ENCODE measurements at regions not wholly inside any gene's neighbourhood (a gene's known extent, or its start where the extent isn't known, plus 50 kb on each side); places are given as distances from the start of the nearest gene placed in this dataset.
"Not testable (repeated sequence)": the region's sequence is repeated elsewhere in the genome, so short reads cannot be mapped to it uniquely, and the experiment has no call there.

DNA sequence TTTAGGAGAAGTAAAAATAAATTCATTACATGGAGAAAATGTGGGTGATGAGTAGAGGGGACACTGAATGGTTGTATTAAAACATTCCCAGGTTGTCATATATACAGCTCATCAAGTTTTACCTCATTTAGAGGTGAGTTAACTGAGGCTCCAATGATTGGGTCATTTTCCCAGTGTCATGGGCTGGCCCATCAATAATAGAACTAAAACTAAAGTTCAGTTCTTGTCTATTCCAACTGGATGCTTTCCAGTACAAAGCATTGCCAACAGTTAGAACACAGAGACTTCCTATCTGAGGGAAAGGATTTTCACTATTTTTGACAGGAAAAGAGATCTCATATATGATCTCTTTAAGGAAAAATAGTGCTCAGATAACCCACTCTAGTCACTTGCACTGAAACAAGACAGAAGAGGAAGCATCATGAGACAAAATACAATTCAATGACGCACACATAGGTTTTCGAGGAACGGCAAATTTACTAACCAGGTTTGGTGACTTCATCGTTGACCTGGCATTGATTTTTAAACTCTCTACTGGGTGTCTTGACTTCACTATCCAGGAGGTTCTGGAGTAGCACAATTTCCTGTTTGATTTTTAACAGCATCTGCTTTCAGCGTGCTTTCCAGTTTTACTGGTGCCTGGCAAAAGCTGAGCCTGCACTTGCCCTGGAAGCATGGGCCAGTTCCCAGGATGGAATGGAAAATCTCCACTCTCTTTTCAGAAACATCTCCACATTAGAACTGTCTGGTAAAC is 195.5 kb upstream of the FBXL4 start:
- no peak overlapping the region for H3K4me3 ChIP-seq (ENCODE audit: low read length)
- no peak for DNase-seq
- peaks cover 10% of the 10 kb centered on the region for H3K9me3 ChIP-seq (ENCODE audit: control insufficient read depth, low read depth, low read length)
- no peaks in the 10 kb centered on the region for H3K4me1 ChIP-seq (ENCODE audit: control insufficient read depth, insufficient read depth, low read length)
- no peaks in the 10 kb centered on the region for H3K36me3 ChIP-seq (ENCODE audit: control insufficient read depth, insufficient read depth, low read length)
- no peaks in the 10 kb centered on the region for H3K27me3 ChIP-seq (ENCODE audit: control insufficient read depth, insufficient read depth, low read length)
- WGBS (ENCODE audit: insufficient coverage, low lambda C conversion rate) = no CpG with 5 or more reads among the region's 5 CpGs
- H3K27ac ChIP-seq (ENCODE audit: low read length) = no peak overlapping the region

GRCh38 chr6:99141906-99142305 is 194.2 kb upstream of the FBXL4 start:
- not testable (repeated sequence) for H3K27ac ChIP-seq (ENCODE audit: low read length); H3K4me1 ChIP-seq (ENCODE audit: control insufficient read depth, insufficient read depth, low read length); H3K4me3 ChIP-seq (ENCODE audit: low read length); DNase-seq; H3K27me3 ChIP-seq (ENCODE audit: control insufficient read depth, insufficient read depth, low read length); H3K36me3 ChIP-seq (ENCODE audit: control insufficient read depth, insufficient read depth, low read length)
- WGBS (ENCODE audit: insufficient coverage, low lambda C conversion rate) = no CpG with 5 or more reads among the region's 29 CpGs
- peaks cover 10% of the 10 kb centered on the region for H3K9me3 ChIP-seq (ENCODE audit: control insufficient read depth, low read depth, low read length)

- WGBS (ENCODE audit: insufficient coverage, low lambda C conversion rate) = no CpG with 5 or more reads among the region's 1 CpG
- H3K27me3 ChIP-seq (ENCODE audit: control insufficient read depth, insufficient read depth, low read length) = no peaks in the 10 kb centered on the region
- no peaks in the 10 kb centered on the region for H3K4me1 ChIP-seq (ENCODE audit: control insufficient read depth, insufficient read depth, low read length)
- H3K9me3 ChIP-seq (ENCODE audit: control insufficient read depth, low read depth, low read length) = peaks cover 10% of the 10 kb centered on the region
- no peak overlapping the region for H3K4me3 ChIP-seq (ENCODE audit: low read length)
- peak in 1 of 2 donors; percentile 5 for DNase-seq
- H3K27ac ChIP-seq (ENCODE audit: low read length) = no peak overlapping the region
- no peaks in the 10 kb centered on the region for H3K36me3 ChIP-seq (ENCODE audit: control insufficient read depth, insufficient read depth, low read length)
Measured at GRCh38 chr6:99138445-99138844, 190.7 kb upstream of the FBXL4 start.

GRCh38 chr6:99137314-99137713 is 189.6 kb upstream of the FBXL4 start:
- Histone ChIP-seq H3K27me3 (ENCODE audit: control insufficient read depth, insufficient read depth, low read length) (no peaks in the 10 kb centered on the region), H3K4me3 (ENCODE audit: low read length) (no peak overlapping the region), H3K27ac (ENCODE audit: low read length) (no peak overlapping the region), H3K4me1 (ENCODE audit: control insufficient read depth, insufficient read depth, low read length) (no peaks in the 10 kb centered on the region), H3K9me3 (ENCODE audit: control insufficient read depth, low read depth, low read length) (peaks cover 10% of the 10 kb centered on the region), H3K36me3 (ENCODE audit: control insufficient read depth, insufficient read depth, low read length) (no peaks in the 10 kb centered on the region)
- DNase-seq = no peak
- WGBS (ENCODE audit: insufficient coverage, low lambda C conversion rate) = 88% methylated on average over 1 of the region's 3 CpGs

DNA sequence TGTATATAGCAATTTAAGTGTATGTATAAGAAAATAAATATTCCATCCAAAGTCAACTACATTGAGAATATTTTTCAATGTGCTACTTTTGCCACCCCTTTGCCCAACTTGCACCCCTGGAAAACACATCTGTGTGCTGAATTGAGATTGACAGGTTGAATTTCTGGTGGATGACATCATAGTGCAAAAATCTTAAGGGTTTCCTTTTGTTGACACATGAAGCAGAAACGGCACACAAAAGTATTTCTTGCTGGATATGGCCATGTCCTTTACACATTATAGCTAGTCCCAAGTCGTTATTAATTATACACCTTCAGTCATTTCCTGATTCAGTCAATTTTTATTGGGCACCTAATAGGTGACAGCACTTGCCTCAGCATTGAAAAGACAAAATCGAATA is 188.7 kb upstream of the FBXL4 start:
- no peaks in the 10 kb centered on the region for H3K27me3 ChIP-seq (ENCODE audit: control insufficient read depth, insufficient read depth, low read length)
- 49% methylated on average over 3 of the region's 3 CpGs for WGBS (ENCODE audit: insufficient coverage, low lambda C conversion rate)
- peaks cover 5% of the 10 kb centered on the region for H3K9me3 ChIP-seq (ENCODE audit: control insufficient read depth, low read depth, low read length)

DNA sequence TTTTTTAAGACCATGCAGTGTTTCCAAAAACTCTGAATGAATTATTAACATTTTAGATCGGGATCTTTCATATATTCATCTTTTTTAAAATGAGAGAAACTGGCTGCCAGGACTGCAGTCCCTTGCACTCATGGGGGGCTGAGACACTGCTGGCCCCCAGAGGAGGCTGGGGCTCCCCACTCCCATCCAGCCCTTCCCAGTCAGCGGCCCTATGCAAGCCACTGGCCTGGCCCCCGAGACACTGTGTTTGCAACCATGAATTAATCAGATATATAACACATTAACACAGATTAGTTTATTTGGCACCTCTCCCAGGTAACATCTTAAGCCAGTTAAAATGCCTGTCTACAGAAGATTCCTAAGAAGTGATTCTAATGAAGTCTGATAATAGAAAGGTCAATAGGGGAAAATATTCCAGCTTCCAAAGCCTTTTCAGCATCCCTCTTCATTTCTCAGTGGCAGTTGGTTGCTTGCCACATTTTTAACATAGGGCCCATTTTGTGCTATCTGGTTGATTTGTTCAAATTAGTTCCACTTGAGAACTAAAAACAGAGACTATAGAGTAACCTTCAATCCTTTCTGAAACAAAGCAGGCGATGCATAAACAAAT is 184.4 kb upstream of the FBXL4 start:
- WGBS (ENCODE audit: insufficient coverage, low lambda C conversion rate) = no CpG with 5 or more reads among the region's 4 CpGs
- no peaks in the 10 kb centered on the region for H3K36me3 ChIP-seq (ENCODE audit: control insufficient read depth, insufficient read depth, low read length)
- no peaks in the 10 kb centered on the region for H3K9me3 ChIP-seq (ENCODE audit: control insufficient read depth, low read depth, low read length)
- H3K27me3 ChIP-seq (ENCODE audit: control insufficient read depth, insufficient read depth, low read length) = no peaks in the 10 kb centered on the region
- no peak overlapping the region for H3K27ac ChIP-seq (ENCODE audit: low read length)
- H3K4me1 ChIP-seq (ENCODE audit: control insufficient read depth, insufficient read depth, low read length) = no peaks in the 10 kb centered on the region
- H3K4me3 ChIP-seq (ENCODE audit: low read length) = no peak overlapping the region
- DNase-seq = no peak

More for the DNA sequence above, 188.7 kb upstream of the FBXL4 start:
- H3K36me3 ChIP-seq (ENCODE audit: control insufficient read depth, insufficient read depth, low read length) = no peaks in the 10 kb centered on the region
- no peaks in the 10 kb centered on the region for H3K4me1 ChIP-seq (ENCODE audit: control insufficient read depth, insufficient read depth, low read length)
- H3K4me3 ChIP-seq (ENCODE audit: low read length) = no peak overlapping the region
- no peak for DNase-seq
- no peak overlapping the region for H3K27ac ChIP-seq (ENCODE audit: low read length)

DNA sequence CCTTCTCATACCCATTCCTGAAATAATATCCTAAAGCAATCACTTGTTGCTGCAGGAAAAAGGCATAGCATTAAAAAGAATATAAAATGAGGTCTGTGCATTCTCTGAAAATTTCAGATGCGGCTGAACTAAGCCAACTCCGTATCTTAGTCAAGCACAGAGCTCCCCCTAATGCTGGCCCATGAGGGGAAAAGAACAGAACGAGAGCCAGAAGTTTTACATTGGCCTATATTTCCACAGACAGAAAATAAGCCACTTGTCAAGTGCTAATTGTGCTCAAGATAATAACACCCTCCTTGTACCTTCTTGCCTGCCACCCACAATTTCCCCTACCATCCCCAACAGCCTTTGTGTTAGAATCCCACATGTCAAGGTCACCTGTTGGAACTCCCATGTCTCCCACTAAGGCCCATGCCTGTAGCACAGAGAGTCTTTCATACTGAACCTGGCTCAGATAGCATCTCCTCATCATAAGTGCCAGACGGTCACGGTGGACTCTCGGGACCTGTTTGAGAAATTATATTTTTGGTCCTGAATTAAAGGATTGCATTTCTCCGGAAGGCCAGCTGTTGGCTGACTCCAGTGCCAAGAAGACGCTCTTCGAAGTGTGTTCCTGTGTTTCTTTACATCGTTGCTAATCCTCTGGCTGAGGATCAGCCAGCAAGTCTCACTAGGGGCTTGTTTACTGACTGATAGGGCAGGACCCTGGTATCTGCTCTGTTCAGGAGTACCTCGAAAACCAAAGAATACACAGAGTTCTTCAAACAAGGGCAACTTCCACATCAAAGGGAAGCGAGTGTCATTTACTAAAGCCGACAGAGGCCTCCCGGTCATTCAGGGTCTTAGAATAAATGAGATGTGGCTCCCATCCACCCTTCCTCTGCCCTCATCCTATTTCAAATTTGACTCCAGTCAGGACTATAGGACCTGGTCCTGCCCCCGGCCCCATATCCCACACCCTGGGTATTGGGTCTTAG is 183.4 kb upstream of the FBXL4 start:
- Histone ChIP-seq H3K4me1 (ENCODE audit: control insufficient read depth, insufficient read depth, low read length) (no peaks in the 10 kb centered on the region), H3K27me3 (ENCODE audit: control insufficient read depth, insufficient read depth, low read length) (no peaks in the 10 kb centered on the region)
- no CpG with 5 or more reads among the region's 15 CpGs for WGBS (ENCODE audit: insufficient coverage, low lambda C conversion rate)

DNA sequence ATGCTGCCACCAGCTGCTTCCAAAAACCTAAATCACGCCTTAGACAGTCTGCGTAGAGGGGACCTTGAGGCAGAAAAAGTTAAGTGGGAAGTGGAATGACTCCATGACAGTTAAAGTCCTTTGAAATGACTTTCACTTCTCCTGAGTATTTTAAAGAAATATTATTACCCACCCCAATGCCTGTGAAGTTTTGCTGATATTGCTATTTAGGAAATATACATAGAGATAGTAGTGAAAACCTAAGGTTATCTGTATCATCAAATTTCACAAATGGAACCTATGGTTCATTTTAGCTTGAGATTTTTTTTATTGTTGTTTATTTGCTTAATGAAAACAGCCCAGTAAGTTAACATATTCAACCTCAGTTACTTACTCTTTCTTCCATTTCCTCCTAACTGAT is 182.1 kb upstream of the FBXL4 start:
- Histone ChIP-seq H3K27me3 (ENCODE audit: control insufficient read depth, insufficient read depth, low read length) (no peaks in the 10 kb centered on the region), H3K9me3 (ENCODE audit: control insufficient read depth, low read depth, low read length) (no peaks in the 10 kb centered on the region), H3K4me3 (ENCODE audit: low read length) (no peak overlapping the region), H3K27ac (ENCODE audit: low read length) (no peak overlapping the region), H3K4me1 (ENCODE audit: control insufficient read depth, insufficient read depth, low read length) (no peaks in the 10 kb centered on the region), H3K36me3 (ENCODE audit: control insufficient read depth, insufficient read depth, low read length) (no peaks in the 10 kb centered on the region)
- DNase-seq = no peak
- no CpG with 5 or more reads among the region's 2 CpGs for WGBS (ENCODE audit: insufficient coverage, low lambda C conversion rate)

More for the DNA sequence above, 183.4 kb upstream of the FBXL4 start:
- Histone ChIP-seq H3K27ac (ENCODE audit: low read length) (no peak overlapping the region), H3K4me3 (ENCODE audit: low read length) (no peak overlapping the region), H3K9me3 (ENCODE audit: control insufficient read depth, low read depth, low read length) (no peaks in the 10 kb centered on the region), H3K36me3 (ENCODE audit: control insufficient read depth, insufficient read depth, low read length) (no peaks in the 10 kb centered on the region)
- no peak for DNase-seq

DNA sequence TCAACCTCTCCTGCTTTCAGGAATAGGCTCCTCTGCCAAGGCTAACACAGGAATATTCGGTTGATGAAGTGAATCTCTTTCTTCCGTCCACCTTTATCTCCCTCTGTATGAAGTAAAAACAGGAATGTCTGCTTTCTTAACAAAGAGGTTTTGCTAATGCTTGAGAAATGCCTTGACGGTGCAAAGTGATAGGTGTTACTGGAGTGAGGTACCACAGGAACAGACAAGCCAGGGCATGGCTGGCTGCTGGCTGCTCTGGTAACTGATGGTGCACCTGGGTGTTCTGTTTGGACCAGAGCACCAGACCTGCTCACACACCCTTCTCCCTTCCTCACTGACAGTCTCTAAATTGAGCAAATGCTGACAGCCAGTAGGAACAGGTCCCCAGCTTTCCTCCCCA is 174.0 kb upstream of the FBXL4 start:
- no peaks in the 10 kb centered on the region for H3K4me1 ChIP-seq (ENCODE audit: control insufficient read depth, insufficient read depth, low read length)
- DNase-seq = no peak
- WGBS (ENCODE audit: insufficient coverage, low lambda C conversion rate) = no CpG with 5 or more reads among the region's 3 CpGs
- H3K36me3 ChIP-seq (ENCODE audit: control insufficient read depth, insufficient read depth, low read length) = no peaks in the 10 kb centered on the region
- H3K4me3 ChIP-seq (ENCODE audit: low read length) = no peak overlapping the region
- no peak overlapping the region for H3K27ac ChIP-seq (ENCODE audit: low read length)
- no peaks in the 10 kb centered on the region for H3K9me3 ChIP-seq (ENCODE audit: control insufficient read depth, low read depth, low read length)
- H3K27me3 ChIP-seq (ENCODE audit: control insufficient read depth, insufficient read depth, low read length) = no peaks in the 10 kb centered on the region

GRCh38 chr6:99120641-99121040 is 172.9 kb upstream of the FBXL4 start:
- no peaks in the 10 kb centered on the region for H3K27me3 ChIP-seq (ENCODE audit: control insufficient read depth, insufficient read depth, low read length)
- WGBS (ENCODE audit: insufficient coverage, low lambda C conversion rate) = no CpG with 5 or more reads among the region's 3 CpGs
- H3K27ac ChIP-seq (ENCODE audit: low read length) = no peak overlapping the region
- H3K4me1 ChIP-seq (ENCODE audit: control insufficient read depth, insufficient read depth, low read length) = no peaks in the 10 kb centered on the region
- no peaks in the 10 kb centered on the region for H3K9me3 ChIP-seq (ENCODE audit: control insufficient read depth, low read depth, low read length)
- DNase-seq = no peak
- no peaks in the 10 kb centered on the region for H3K36me3 ChIP-seq (ENCODE audit: control insufficient read depth, insufficient read depth, low read length)
- no peak overlapping the region for H3K4me3 ChIP-seq (ENCODE audit: low read length)

Measured in large intestine (tissue), 3 donors.